CD4-positive, alpha-beta T cell treated with Interleukin-17A for 4 hours (primary cell): ENCODE measurements at regions not wholly inside any gene's neighbourhood (a gene's known extent, or its start where the extent isn't known, plus 50 kb on each side); places are given as distances from the start of the nearest gene placed in this dataset.
"Not testable (repeated sequence)": the region's sequence is repeated elsewhere in the genome, so short reads cannot be mapped to it uniquely, and the experiment has no call there.

Experiments
- DNase-seq: peaks from one replicate; pipeline ENCODE4 v3.0.0-alpha.2; 2020; ENCODE audit warnings: mixed read lengths

DNA sequence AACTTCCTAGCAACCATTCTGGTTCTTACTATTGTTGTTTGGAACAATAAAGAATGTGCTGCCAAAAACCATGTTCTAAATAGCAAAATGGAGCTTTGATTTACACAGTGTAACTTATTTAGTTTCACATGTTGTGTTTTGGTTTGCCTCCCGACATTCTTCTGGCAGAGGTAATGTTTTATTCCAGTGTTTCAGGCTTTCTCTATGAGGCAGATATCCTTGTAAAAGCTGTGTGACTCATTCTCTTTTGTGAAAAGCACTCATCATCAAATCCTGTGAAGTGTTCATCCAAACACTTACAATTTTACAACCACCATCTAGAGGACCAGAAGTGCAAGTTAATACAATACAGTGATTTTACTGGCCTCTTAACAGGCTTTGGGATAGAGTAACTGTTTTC is 219.0 kb upstream of the GIMD1 start:
- DNase-seq = no peak

DNA sequence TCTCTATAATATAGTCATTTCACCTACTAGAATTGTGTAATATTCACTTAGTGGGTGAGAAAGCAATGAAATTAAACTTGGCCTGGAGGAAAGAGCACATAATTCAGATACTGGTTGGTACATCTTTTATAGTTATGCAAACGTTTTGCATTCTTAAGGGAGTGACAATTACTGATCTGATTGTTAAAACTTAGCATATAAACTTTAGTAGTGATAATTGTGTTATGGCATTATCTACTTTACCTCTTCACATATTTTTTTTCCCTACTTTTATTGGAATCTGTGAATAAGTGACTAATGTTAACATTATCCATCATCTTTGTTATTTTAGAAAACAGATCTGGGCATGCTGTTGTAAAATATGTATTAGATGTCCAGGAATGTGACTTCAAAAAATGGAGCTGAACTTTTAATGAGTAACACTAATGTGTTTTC is 217.4 kb upstream of the GIMD1 start:
- DNase-seq = no peak

DNA sequence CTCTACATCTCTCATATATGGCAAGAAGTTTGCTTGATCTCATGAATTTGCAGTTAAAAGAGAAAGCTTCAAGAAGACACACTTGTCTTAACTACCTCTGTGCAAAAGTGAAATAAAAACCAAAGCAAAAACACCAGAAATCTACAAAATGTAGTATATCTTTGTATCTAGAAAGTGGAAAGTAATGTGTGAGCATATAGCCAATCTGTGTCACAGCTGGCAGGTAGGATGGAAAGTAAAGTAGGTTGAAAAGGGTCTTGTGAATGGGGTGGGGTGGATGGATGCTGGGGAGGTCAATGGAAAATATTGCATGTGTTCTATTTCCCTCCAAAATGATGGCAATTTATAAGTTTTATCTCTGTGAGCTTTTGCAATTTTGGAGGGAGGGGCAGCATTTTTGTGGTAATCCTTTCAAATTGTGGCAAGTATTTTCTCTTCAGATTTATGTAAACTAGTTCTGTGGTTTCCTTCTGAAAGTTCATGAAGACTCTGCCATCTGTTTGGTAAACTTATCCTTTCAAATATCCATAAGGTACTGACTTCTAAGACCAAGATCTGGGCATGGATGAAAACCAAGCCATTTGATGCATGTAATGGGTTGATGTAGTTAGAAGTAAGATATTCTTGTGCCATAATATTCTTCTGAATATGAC is 215.9 kb upstream of the GIMD1 start:
- no peak for DNase-seq

DNA sequence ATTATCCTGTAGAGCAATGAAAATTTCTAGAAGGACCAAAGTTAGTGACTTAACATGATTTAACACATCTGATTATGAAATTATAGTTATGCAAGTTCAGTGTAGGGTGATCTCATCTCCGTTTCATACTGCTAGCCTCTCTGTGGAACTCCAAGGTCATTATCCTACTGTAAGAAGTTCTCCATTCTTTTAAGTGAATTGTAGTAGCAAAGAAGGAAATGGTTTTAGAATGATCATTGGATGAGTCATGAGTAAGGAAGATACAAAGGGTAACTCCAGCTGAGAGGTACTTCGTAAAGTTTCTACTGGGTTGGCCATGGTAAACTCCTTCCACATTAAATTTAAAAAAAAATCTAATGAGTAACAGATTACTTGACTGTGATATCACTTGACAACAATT is 215.0 kb upstream of the GIMD1 start:
- no peak for DNase-seq

DNA sequence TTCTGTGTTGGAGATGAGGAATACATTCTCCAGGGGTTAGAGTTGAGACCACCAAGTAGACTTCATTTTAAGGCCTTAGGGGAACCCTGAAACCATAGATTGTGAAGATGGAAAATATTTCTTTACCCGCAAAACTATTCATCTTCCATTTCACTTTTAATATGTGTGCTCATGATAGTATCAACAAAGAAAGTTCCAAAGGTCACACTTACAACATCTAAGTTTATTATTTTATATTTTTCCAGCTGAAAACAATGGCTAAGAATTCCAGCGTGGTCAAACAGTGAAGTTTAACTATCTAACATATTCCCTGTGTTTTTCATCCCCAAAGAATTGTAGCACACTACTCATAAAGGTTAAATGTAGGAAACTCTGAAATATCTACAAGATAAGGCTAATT is 214.5 kb upstream of the GIMD1 start:
- DNase-seq = no peak

DNA sequence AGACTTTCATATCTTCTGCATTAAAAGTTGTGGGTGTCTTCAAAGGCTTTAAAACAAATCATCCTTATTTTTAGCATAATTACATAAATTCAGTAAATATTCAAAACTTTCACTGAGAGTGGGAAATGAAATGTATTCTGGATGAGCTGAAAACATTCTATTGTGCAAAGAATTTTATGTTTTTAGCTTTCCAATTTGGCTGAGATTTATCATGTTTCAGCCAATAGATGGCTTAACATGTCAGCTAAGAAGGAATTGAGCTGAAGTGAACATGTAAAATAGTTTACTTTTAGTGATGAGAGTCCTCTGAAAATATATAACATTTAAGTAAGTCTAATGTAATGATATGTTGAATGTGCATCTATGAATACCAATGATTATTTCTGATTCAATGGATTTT is 213.5 kb upstream of the GIMD1 start:
- DNase-seq = no peak

DNA sequence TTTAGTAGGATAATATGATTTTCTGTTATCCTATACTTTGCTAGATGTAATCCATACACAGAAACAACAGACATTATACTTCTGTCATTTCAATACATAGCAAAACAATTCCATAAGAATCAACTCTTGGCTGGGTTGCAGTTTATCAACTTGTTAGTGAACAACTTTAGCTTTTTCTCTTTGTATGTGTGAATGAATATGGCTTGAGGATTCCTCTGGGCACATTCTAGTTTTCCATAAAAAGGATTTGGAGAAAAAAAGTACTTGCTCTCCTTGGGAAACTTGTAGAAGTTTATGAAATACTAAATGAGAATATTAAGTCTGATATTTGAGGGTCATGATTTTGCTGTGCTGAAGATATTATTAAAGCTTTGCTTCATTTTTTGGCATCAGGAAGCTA is 210.7 kb upstream of the GIMD1 start:
- DNase-seq = no peak

DNA sequence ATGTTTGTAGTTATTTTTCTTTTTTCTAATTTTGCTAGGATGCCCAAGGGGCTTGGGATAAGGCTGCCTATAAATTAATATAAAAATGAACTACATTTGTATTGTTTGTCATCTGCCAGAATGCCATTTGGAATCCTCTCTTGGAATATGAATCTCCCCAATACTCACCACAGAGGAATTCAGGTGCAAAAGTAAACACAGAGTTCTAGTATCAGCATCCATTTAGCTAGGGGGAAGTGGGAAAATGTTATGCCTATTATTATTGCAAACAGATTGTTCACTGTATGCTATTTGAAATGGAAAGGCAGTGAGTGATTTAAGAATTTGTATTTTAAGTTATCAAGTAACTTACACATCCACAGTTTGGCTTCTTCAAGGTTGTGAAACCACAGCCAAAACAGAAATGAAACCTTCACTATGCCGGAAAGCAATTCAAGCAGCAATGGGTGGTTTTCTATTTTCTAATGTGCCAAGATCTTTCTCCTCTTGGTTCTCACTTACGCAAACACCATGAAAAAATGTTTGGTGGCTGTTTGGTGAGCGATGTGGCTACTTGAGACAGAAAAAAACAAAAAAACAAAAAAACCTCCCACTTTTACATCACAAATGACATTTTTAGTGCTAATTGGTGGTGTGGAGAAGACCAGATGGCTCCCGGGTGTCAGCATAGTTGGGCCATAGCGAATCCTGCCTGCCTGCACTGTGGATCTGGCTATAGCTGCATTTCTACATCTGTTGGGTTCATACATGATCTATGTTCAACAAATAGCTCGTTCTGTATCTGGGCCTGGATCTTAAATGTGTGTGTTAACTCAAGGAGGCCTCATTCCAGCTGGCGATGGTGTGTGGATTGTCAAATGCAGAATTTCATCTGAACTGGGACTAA is 200.8 kb upstream of the GIMD1 start:
- no peak for DNase-seq

DNA sequence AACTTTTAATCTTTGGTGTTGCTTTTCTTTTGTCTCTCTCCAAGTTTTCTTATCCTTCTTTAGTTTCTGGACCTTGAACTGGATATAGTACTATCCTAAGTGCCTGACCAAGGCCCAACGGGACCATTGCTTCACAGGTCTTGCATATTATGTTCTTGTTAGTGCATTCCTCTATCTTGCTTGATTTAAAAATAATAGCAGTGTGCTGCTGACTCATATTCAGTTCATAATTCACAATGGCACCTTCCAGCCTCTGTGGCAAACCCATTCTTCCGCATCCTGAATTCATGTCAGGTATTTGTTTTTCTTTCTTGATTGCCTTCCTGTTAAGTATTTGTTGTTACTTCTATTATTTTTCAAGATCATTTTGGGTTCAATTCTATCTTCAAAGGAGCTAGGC is 197.1 kb upstream of the GIMD1 start:
- no peak for DNase-seq

DNA sequence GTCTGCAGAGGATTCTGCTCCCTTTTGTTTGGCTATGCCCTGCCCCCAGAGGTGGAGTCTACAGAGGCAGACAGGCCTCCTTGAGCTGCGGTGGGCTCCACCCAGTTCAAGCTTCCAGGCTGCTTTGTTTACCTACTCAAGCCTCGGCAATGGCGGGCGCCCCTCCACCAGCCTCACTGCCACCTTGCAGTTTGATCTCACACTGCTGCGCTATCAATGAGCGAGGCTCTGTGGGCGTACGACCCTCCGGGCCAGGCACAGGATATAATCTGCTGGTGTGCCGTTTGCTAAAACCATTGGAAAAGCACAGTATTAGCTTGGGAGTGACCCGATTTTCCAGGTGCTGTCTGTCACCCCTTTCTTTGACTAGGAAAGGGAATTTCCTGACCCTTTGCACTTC is 195.1 kb upstream of the GIMD1 start:
- not testable (repeated sequence) for DNase-seq

DNA sequence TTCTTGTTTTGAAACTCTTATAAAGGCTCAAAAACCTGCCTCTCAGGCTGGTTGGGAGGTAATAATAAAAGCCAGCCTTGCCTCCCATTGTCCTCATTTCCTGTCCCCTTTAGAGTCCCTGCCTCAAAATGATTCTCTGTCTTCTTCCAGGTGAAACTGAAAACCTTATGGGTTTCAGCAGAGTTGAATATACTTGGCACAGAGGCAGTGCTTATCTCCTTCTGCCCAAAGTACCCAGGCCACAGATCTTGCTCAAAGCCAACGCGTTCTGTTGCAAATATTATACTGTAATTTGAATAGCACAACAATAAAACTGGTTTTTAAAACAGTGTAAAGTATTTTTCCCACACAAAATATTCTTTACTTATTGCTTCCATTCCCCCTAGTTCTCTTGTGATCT is 183.1 kb upstream of the GIMD1 start:
- no peak for DNase-seq

DNA sequence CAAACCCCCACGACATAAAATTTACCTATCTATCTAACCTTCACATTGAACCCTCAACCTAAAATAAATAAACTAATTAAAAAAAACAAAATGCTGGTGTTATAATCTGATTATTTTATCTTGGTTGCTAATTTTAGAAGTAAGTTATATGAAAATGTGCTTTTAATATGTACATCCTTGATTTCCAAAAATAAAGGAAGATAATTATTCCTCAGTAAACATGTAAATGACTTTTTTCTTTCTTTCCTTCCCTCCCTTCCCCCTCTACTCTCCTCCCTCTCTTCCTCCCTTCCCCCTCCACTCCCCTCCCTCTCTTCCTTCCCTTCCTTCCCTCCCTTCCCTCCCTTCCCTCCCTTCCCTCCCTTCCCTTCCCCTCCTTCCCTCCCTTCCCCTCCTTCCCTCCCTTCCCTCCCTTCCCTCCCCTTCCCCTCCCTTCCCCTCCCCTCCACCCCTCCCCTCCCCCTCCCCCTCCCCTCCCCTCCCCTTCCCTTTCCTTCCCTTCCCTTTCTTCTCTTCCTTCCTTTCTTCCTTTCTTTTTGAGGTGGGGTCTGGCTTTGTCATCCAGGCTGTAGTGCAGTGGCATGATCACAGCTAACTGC is 180.0 kb upstream of the GIMD1 start:
- DNase-seq = no peak

DNA sequence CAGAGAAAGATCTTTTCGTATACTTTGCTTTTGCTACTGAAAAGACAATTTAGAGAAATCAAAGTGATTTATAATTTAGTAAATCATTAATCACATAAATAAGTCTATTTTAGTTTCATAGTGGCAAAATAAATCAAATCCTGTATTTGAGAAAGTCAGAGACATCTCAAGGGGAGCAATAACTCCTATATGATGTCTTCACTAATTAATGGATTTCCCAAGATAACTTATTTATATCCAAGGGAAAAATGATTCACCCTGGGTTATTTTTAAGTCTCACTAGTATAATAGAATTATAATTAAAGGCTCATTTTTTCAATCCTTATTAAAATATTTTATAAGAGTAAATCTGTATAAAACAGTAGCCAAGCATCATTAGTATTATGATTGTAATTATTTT is 177.8 kb upstream of the GIMD1 start:
- DNase-seq = no peak

DNA sequence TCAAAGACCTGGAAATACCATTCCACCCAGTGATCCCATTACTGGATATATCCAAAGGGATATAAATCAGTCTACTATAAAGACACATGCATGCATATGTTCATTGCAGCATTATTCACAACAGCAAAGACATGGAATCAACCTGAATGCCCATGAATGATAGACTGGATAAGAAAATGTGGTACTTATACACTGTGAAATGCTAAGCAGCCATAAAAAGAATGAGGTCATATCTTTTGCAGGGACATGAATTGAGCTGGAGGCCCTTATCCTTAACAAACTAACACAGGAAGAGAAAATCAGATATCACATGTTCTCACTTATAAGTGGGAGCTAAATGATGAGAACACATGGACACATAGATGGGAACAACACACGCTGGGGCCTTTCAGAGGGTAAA is 174.0 kb upstream of the GIMD1 start:
- DNase-seq = not testable (repeated sequence)

DNA sequence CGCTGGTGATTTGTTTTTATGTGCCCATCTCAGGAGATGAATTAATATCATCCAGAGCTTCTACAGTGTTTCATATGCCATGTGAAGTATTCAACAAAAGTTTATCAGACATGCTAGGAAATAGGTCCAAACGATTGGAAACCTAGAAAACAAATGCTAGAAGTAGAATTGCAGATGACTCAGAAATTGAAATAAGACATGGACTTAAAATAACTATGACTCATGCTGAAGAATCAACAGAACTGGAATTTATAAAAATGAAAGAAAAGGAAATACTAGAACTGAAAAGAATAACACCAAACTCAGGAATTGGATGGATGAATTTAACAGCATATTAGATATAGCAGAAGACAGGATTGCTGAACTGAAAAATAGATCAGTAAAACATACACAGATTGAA is 172.7 kb upstream of the GIMD1 start:
- DNase-seq = no peak

DNA sequence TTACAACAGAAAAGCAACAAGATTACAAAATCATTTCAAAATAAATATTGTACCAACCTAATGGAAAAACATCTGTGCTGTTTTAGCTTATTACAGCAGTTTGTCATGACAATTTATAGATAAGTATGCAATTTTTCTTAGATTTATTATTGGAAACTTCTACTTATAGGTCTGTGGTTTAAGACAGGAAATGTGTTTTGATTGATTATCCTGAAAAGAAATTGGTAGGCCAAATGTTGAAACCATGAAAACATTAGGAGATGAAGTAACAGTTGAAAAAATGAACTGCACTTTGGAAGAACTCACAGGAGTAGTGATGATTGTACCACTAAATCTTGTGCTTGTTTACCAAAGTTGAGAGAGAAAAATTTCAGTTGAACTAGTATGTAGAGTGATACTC is 162.2 kb upstream of the GIMD1 start:
- no peak for DNase-seq

DNA sequence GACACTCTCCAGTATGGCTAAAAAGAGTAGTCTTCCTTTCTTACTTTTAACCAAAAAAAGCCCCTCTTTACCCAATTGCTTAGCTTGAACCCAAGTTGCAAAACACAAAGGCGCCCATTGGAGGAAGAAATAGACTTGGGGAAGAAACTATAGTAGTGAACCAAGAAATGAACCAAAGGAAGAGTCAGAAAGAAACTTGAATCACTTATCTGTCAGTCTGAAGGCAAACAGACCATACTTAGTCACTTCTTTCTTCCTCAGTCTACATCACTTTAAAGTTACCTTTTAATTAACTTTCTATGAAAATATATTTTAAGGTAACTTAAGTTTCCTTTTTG is 161.4 kb upstream of the GIMD1 start:
- DNase-seq = no peak

DNA sequence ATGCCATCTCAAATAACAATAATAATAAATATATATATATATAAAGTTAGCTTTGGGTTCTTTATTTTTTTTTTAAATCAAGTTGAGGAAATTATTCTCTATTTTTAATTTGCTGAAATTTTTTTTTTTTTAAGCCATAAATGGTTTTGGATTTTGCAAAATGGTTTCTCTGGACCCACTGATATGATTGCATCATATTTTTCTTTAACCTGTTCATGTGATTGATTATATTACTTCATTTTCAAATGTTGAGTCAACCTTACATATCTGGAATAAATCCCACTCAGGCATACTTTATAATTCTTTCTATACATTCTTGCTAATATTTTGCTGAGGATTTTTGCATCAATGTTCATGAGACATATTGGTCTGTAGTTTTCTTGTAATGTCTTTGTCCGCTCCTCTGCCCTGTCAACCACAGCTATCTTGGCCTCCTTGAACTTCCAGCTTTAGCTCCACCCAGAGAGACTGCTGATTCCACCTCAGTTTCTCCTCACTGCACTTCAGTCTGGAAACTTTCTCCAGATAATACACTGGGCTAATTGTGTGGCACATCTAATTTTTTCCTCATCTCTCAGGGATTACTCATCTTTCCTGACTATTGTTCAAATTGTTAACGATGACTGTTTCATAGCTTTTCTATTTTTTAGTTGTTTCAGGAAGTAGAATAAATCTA is 160.9 kb upstream of the GIMD1 start:
- no peak for DNase-seq

DNA sequence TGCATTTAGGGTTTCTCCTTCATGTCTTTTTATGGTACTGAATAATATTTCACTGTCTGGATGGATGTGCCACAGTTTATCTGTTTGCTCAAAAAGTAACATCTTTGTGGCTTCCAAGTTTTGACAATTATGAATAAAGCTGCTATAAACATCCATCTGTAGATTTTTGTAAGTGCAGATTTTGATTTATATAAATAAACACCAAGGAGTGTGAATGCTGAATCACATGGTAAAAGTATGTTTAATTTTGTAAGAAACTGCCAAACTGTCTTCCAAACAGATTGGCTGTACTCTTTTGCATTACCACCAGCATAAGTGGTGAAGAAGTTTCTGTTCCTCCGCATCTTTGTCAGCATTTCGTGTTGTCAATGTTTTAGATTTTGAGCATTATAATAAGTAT is 158.7 kb upstream of the GIMD1 start:
- DNase-seq = no peak

DNA sequence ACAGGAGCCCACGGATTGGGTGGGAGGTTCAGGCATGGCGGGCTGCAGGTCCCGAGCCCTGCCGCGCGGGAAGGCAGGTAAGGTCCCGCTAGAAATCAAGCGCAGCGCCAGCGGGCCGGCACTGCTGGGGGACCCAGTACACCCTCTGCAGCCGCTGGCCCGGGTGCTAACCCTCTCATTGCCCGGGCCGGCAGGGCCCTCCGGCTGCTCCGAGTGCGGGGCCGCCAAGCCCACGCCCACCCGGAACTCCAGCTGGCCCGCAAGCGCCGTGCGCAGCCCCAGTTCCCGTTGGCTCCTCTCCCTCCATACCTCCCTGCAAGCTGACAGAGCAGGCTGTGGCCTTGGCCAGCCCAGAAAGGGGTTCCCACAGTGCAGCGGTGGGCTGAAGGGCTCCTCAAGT is 156.8 kb upstream of the GIMD1 start:
- not testable (repeated sequence) for DNase-seq

DNA sequence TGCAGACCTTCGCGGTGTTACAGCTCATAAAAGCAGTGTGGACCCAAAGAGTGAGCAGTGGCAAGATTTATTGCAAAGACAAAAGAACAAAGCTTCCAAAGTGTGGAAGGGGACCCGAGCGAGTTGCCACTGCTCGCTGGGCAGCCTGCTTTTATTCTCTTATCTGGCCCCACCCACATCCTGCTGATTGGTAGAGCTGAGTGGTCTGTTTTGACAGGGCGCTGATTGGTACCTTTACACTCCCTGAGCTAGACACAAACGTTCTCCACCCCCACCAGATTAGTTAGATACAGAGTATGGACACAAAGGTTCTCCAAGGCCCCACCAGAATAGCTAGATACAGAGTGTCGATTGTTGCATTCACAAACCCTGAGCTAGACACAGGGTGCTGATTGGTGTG is 156.2 kb upstream of the GIMD1 start:
- DNase-seq = not testable (repeated sequence)

DNA sequence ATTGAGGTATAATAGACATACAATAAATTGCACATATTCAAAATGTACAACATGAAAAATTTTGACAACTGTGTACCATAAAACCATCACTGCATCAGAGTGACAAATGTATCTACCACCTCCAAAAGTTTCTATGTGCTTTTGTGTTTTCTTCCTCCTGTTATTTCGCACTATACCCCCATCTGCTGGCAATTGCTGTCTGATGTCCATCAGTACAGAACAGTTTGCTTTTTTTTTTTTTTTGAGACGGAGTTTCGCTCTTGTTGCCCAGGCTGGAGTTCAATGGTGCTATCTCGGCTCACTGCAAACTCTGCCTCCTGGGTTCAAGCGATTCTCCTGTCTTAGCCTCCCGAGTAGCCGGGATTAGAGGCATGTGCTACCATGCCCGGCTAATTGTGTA is 154.3 kb upstream of the GIMD1 start:
- DNase-seq = no peak

DNA sequence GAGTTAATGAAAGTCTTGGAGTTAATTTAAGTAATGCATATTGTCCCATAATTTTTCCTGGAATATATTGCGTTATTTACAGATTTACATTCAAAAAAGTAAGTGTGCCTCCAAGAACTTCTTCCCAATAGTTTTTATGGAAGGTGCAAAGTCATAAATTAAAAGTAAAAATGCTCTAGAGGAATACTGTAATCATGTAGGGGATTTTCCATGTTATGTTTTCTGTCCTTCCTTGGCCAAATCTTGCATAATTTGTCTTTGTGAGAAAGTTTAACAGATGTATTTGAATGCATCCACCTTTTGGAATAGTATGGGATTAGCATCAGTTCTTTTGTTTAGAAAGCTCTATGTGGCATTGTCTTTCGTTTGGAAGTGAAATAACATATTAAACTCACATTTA is 144.1 kb upstream of the GIMD1 start:
- no peak for DNase-seq

DNA sequence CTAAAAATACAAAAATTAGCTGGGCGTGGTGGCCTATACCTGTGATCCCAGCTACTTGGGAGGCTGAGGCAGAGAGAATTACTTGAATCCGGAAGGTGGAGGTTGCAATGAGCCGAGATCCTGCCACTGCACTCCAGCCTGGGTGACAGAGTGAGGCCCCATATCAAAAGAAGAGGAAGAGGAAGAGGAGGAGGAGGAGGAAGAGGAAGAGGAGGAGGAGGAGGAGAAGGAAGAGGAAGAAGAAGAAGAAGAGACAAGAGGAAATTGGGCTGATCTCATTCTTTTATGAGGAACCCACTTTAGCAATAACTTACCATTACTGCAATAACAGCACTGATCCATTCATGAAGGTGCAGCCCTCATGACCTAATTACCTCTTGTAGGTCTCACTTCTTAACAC is 138.9 kb upstream of the GIMD1 start:
- no peak for DNase-seq
